Body of pancreas (tissue), 4 donors: ENCODE measurements at regions not wholly inside any gene's neighbourhood (a gene's known extent, or its start where the extent isn't known, plus 50 kb on each side); places are given as distances from the start of the nearest gene placed in this dataset.

Experiments used
- CTCF ChIP-seq, 7 experiments: fragments of 450-650 bp in 4 of 7; fragments of 200-600 bp in 3 of 7; sonication (generic) in 3 of 7; IDR thresholded peaks; one replicate each; pipeline ENCODE4 v1.5.1; 2016 to 2019; ENCODE audit warnings: antibody characterized with exemption in 7 of 7
- POLR2A ChIP-seq, 3 donors: fragments of 450-650 bp; IDR thresholded peaks; one replicate each; pipeline ENCODE4 v1.6.1; 2016; ENCODE audit warnings: antibody characterized with exemption in 3 of 3, mild to moderate bottlenecking in 2 of 3

DNA sequence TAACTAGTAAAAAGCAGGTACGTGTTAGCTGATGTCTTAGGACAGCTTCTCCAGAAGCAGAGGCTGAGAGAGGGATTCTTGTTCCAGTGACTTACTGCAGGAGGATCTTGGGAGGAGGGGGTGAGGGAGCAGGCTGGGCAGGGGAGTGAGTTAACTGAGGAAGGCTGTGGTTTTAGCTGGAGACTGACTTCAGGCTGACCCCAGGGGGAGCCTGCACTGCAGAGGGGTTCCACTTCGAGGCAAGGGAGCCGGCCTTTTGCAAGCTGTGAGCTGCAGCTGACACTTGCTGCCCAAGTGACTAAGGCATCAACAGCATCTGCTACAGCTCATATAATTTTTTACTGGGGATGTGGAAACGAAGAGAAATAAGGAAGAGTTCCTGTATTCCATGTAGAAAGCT lies 50.4 kb upstream of the SOD1 start:
- no peak for TF ChIP-seq CTCF (IDR thresholded peaks at IDR 0.05)
- no peak for TF ChIP-seq POLR2A (IDR thresholded peaks at IDR 0.05)
